Eye (tissue), 1 donor: ENCODE measurements at regions not wholly inside any gene's neighbourhood (a gene's known extent, or its start where the extent isn't known, plus 50 kb on each side); places are given as distances from the start of the nearest gene placed in this dataset.

Experiments used
- DNase-seq: peaks from one replicate; pipeline ENCODE4 v3.0.0-alpha.2; 2015

- DNase-seq = no peak
Observed at GRCh38 chr16:64892835-64893785, 228.8 kb downstream of the CDH11 start.

GRCh38 chr16:64889446-64889845, 232.4 kb downstream of the CDH11 start:
- DNase-seq = no peak

DNA sequence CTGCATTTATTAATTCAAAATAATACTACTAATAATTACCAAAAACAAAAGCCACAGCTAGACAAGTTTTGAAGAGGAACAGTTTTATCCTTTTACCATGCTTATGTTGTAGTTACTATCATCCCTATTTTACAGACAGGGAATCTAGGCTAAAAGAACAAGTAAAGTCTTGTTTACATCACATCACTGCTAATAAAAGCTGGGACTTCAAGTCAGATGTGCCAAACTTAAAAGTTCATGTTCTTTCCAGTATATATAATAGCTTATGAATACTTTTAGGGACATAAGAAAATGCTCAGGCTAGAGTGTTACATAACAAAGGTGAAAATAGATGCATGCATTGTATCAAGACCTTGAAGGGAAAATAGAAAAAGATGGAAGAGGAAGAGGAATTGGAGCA, 234.2 kb downstream of the CDH11 start:
- no peak for DNase-seq

GRCh38 chr16:64882078-64882784, 239.6 kb downstream of the CDH11 start:
- no peak for DNase-seq

DNA sequence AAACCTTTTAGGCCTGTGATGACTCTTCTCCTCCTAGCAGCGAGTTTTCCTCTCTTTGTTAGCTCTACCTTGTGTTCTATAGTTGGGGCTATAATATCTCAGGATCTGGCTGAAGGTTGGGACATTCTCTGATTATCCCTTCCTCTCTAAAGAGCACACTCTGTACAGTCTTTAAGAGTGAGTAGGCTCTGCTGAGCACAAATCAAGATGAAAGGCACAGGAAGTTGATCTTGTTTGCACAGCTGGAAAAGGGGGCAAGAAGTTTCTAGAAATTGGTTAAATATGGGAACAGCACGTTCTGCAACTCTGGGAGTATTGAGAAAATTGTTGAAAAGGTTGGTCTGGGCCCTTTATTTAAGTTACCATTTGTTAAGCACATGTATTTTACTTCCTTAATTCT, 240.9 kb downstream of the CDH11 start:
- DNase-seq = no peak

- no peak for DNase-seq
Observed at GRCh38 chr16:64880006-64880405, 241.9 kb downstream of the CDH11 start.

GRCh38 chr16:64878940-64879339, 242.9 kb downstream of the CDH11 start:
- no peak for DNase-seq

- DNase-seq = no peak
Observed at GRCh38 chr16:64872101-64872500, 249.8 kb downstream of the CDH11 start.

GRCh38 chr16:64870859-64871258, 251.0 kb downstream of the CDH11 start:
- DNase-seq = no peak

DNA sequence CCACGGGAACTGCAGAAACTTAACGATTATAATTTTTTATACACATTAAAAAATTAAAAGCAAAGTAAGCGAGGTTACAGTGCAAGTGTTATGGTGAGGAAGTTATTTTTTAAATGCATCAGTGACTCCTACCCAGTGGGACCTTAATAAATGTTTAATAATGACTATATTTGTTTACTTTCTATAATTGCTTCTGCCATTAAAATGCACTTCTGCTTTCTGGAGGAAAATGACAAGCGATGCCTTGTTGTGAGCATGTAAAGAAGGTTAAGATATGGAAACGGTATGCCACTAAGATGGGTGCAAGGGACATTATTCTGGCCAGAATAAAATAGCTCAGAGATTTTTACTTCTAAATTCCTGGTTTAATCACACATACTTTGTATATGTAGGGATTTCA, 252.1 kb downstream of the CDH11 start:
- DNase-seq = no peak

- DNase-seq = no peak
Observed at GRCh38 chr16:64866021-64866420, 255.8 kb downstream of the CDH11 start.

GRCh38 chr16:64865069-64865696, 256.7 kb downstream of the CDH11 start:
- peak; percentile 78 for DNase-seq

DNA sequence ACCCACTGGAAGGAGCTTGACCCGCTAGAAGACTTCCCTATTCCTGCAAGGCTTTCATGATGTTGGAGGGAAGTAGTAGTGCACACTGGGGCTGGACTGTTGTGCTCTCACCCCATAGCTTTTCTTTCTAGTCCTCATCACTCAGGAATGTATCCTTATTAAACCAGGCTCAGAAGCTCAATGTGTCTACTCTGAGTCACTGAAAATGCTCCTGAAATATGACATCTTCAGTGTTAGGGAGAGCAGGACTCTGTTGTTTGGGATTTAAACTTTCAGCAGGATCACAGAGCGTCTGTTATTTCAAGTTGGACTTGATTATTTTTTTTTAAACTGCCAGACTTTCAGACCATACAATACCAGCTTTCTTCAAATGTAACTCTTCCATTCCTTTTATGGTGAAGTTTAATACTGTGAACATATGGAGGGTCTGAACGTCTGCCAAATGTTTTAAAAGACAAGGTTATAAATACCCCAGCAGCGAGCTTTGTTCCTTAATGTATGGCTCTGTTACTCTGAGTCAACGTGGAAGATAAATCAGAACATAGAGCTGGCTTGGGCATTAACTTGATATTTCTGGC, 257.5 kb downstream of the CDH11 start:
- DNase-seq = peak; percentile 77

GRCh38 chr16:64858076-64858475, 263.8 kb downstream of the CDH11 start:
- DNase-seq = no peak

DNA sequence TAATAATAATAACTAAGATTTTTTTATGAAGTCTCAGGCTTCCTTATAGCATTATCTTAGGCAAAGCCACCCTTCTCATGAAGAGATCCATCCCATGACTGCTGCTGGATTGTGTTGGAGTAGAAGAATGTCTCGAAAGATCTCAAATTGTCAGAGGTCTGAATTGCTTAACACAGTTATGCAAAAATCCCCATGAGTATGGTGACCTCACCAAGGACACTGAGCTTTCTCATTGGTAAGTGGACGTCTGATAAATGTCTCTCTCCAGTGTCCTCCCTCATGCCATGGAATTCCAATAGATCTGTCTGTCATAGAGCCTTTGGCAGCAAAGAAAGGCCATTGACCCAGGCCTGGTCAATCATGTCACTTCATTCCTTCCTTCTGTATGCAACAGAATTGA, 264.5 kb downstream of the CDH11 start:
- no peak for DNase-seq

GRCh38 chr16:64853551-64853950, 268.3 kb downstream of the CDH11 start:
- no peak for DNase-seq

DNA sequence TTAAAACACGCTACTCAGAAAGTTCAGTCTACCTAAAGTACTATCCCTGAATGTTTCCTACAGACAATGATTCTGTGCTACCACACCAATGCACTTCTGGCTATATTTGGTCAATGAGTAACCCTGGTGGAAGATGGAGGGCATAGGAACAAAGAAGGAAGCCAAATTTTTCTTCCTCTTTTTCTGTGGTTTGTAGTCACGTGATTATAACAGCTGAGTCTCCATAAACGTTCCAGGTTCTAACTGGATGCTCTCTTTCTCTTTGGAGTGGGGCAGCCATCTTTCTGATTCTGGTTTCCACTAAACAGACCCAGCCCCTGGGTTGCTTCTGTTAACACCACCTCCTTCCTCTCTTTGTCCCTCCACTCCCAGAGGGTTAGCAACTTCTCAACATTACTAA, 274.9 kb downstream of the CDH11 start:
- no peak for DNase-seq

GRCh38 chr16:64845071-64845470, 276.8 kb downstream of the CDH11 start:
- DNase-seq = no peak

- no peak for DNase-seq
Observed at GRCh38 chr16:64841482-64841881, 280.4 kb downstream of the CDH11 start.

- DNase-seq = no peak
Observed at GRCh38 chr16:64841071-64841470, 280.8 kb downstream of the CDH11 start.

GRCh38 chr16:64830653-64831052, 291.2 kb downstream of the CDH11 start:
- DNase-seq = no peak

GRCh38 chr16:64829678-64830077, 292.2 kb downstream of the CDH11 start:
- peak; percentile 25 for DNase-seq

- no peak for DNase-seq
Observed at GRCh38 chr16:64826374-64826773, 295.5 kb downstream of the CDH11 start.
